ENCODE measurements at regions not wholly inside any gene's neighbourhood (a gene's known extent, or its start where the extent isn't known, plus 50 kb on each side); places are given as distances from the start of the nearest gene placed in this dataset.

GRCh38 chr4:13313856-13314255 lies 170.3 kb downstream of the RAB28 start:
- TF ChIP-seq CTCF (IDR thresholded peaks at IDR 0.05 in 4 of 5, conservative IDR thresholded peaks at IDR 0.05 in 1 of 5) (no peak), POLR2A (IDR thresholded peaks at IDR 0.05) (no peak)
